H1 (cell line): ENCODE measurements at regions not wholly inside any gene's neighbourhood (a gene's known extent, or its start where the extent isn't known, plus 50 kb on each side); places are given as distances from the start of the nearest gene placed in this dataset.

Experiments used
- CTCF ChIA-PET: fragments of 300-600 bp; sonication (Branson Sonifier 250); formaldehyde crosslinking; loops from one replicate; lab custom pipeline; 2021; ENCODE audit not compliant: partially characterized antibody; lab: Charles Lee
- POLR2A ChIA-PET: fragments of 300-600 bp; sonication (Branson Sonifier 250); formaldehyde crosslinking; loops from one replicate; lab custom pipeline; 2021; ENCODE audit warnings: inconsistent platforms; ENCODE audit not compliant: partially characterized antibody; lab: Charles Lee
- DNase-seq, 2 experiments: peaks; one replicate each; pipeline versions ENCODE4 v3.0.0 to v3.0.0-alpha.2; 2010 to 2022; ENCODE audit warnings: low spot score in 2 of 2, low read depth in 1 of 2, mixed read lengths in 1 of 2
- FAIRE-seq: peaks from 2 replicates; lab custom pipeline; 2011; peaks lifted over from hg19 to GRCh38; lab: Jason Lieb, UNC
- H2AFZ ChIP-seq: 2 replicates; pipeline ENCODE4 v1.8.1; 2012; ENCODE audit warnings: low read length, inconsistent platforms
- H2AK5ac ChIP-seq: 2 replicates; pipeline ENCODE4 v1.6.1; 2013; ENCODE audit warnings: low read depth, low read length
- H2BK120ac ChIP-seq: replicated peaks from 2 replicates; pipeline ENCODE3; 2013; ENCODE audit warnings: low read depth, low read length, inconsistent platforms
- H2BK12ac ChIP-seq: 2 replicates; pipeline ENCODE4 v1.6.1; 2013; ENCODE audit warnings: low read depth, low read length
- H2BK15ac ChIP-seq: 2 replicates; pipeline ENCODE4 v1.6.1; 2013; ENCODE audit warnings: low read length
- H2BK20ac ChIP-seq: 2 replicates; pipeline ENCODE4 v1.6.1; 2013; ENCODE audit warnings: low read length
- H2BK5ac ChIP-seq: 2 replicates; pipeline ENCODE4 v1.6.1; 2013; ENCODE audit warnings: low read depth, low read length
- H3K14ac ChIP-seq: 2 replicates; pipeline ENCODE4 v1.6.1; 2013; ENCODE audit warnings: inconsistent platforms; ENCODE audit not compliant: insufficient read length
- H3K18ac ChIP-seq: 2 replicates; pipeline ENCODE4 v1.6.1; 2013; ENCODE audit warnings: low read length; ENCODE audit errors: extremely low read depth
- H3K23ac ChIP-seq: 2 replicates; pipeline ENCODE4 v1.6.1; 2013; ENCODE audit warnings: inconsistent platforms; ENCODE audit not compliant: insufficient read length
- H3K23me2 ChIP-seq: 2 replicates; pipeline ENCODE4 v1.6.1; 2013; ENCODE audit warnings: low read depth, low read length
- H3K27ac ChIP-seq: 2 replicates; pipeline ENCODE4 v1.6.1; 2011; ENCODE audit warnings: low read depth, low read length, inconsistent platforms
- H3K27me3 ChIP-seq, 4 experiments: replicated peaks in 1 of 4; 1 replicate in 1 of 4; 2 replicates in 3 of 4; pipeline versions ENCODE4 v1.6.1 to v1.8.1; 2011 to 2013; ENCODE audit warnings: low read length in 3 of 4, mild to moderate bottlenecking in 3 of 4, inconsistent platforms in 2 of 4, mixed read lengths in 2 of 4, moderate library complexity in 1 of 4; ENCODE audit not compliant: control insufficient read depth in 3 of 4, insufficient read depth in 3 of 4; ENCODE audit errors: extremely low read depth in 1 of 4
- H3K36me3 ChIP-seq, 4 experiments: 2 replicates each; pipeline versions ENCODE4 v1.6.1 to v1.8.1; 2011 to 2013; ENCODE audit warnings: mild to moderate bottlenecking in 4 of 4, low read length in 3 of 4, moderate library complexity in 2 of 4, control low read depth in 1 of 4, inconsistent platforms in 1 of 4; ENCODE audit not compliant: insufficient read depth in 4 of 4, control insufficient read depth in 2 of 4
- H3K4ac ChIP-seq: replicated peaks from 2 replicates; pipeline ENCODE3; 2013; ENCODE audit warnings: low read length, low read depth, mixed read lengths, inconsistent platforms; ENCODE audit not compliant: insufficient read length
- H3K4me1 ChIP-seq, 4 experiments: replicated peaks in 1 of 4; 1 replicate in 1 of 4; 2 replicates in 3 of 4; pipeline versions ENCODE4 v1.6.1 to v1.8.1; 2011 to 2013; ENCODE audit warnings: low read length in 3 of 4, inconsistent platforms in 2 of 4, mixed read lengths in 1 of 4; ENCODE audit not compliant: insufficient read depth in 4 of 4, control insufficient read depth in 3 of 4
- H3K4me2 ChIP-seq, 2 experiments: 2 replicates each; pipeline versions ENCODE4 v1.6.1 to v1.8.1; 2011 to 2013; ENCODE audit warnings: low read depth in 2 of 2, low read length in 2 of 2, control low read depth in 1 of 2, inconsistent platforms in 1 of 2, mild to moderate bottlenecking in 1 of 2; ENCODE audit not compliant: insufficient read depth in 1 of 2
- H3K4me3 ChIP-seq, 4 experiments: fragments of 200-600, 300-600 bp in 1 of 4; sonication (generic), shearing (Covaris generic), sonication (Bioruptor Twin) in 1 of 4; 2 replicates each; pipeline versions ENCODE4 v1.5.1 to v1.8.1; 2011 to 2016; ENCODE audit warnings: low read length in 4 of 4, low read depth in 3 of 4, control low read depth in 2 of 4, inconsistent platforms in 2 of 4, mild to moderate bottlenecking in 2 of 4, mixed read lengths in 1 of 4, moderate library complexity in 1 of 4; ENCODE audit not compliant: insufficient read depth in 2 of 4; ENCODE audit errors: extremely low read depth in 1 of 4
- H3K56ac ChIP-seq: replicated peaks from 2 replicates; pipeline ENCODE3; 2013; ENCODE audit warnings: low read depth, mild to moderate bottlenecking, mixed read lengths, low read length, inconsistent platforms; ENCODE audit not compliant: insufficient read length
- H3K79me1 ChIP-seq: 2 replicates; pipeline ENCODE4 v1.6.1; 2013; ENCODE audit warnings: low read depth, low read length, control low read depth
- H3K79me2 ChIP-seq, 2 experiments: 2 replicates each; pipeline versions ENCODE4 v1.6.1 to v1.8.1; 2012 to 2013; ENCODE audit warnings: low read length in 2 of 2, mild to moderate bottlenecking in 2 of 2, inconsistent platforms in 1 of 2; ENCODE audit not compliant: insufficient read depth in 2 of 2, control insufficient read depth in 1 of 2
- H3K9ac ChIP-seq, 4 experiments: replicated peaks in 1 of 4; 1 replicate in 1 of 4; 2 replicates in 3 of 4; pipeline versions ENCODE4 v1.6.1 to v1.8.1; 2011 to 2013; ENCODE audit warnings: low read depth in 3 of 4, low read length in 3 of 4, control low read depth in 2 of 4, mild to moderate bottlenecking in 2 of 4, moderate library complexity in 2 of 4, inconsistent platforms in 1 of 4; ENCODE audit errors: extremely low read depth in 1 of 4
- H3K9me3 ChIP-seq, 2 experiments: 2 replicates each; pipeline versions ENCODE4 v1.6.1 to v1.8.1; 2012 to 2013; ENCODE audit warnings: mild to moderate bottlenecking in 2 of 2, moderate library complexity in 2 of 2, control low read depth in 1 of 2, inconsistent platforms in 1 of 2, low read depth in 1 of 2, low read length in 1 of 2, mixed read lengths in 1 of 2; ENCODE audit not compliant: insufficient read depth in 2 of 2
- H4K20me1 ChIP-seq, 2 experiments: replicated peaks in 1 of 2; 2 replicates each; pipeline versions ENCODE3 to v1.8.1; 2011 to 2013; ENCODE audit warnings: inconsistent platforms in 2 of 2, low read length in 2 of 2, mild to moderate bottlenecking in 1 of 2; ENCODE audit not compliant: insufficient read depth in 2 of 2, control insufficient read depth in 1 of 2
- H4K5ac ChIP-seq: 2 replicates; pipeline ENCODE4 v1.6.1; 2013; ENCODE audit warnings: low read length, low read depth, mixed read lengths, inconsistent platforms; ENCODE audit not compliant: insufficient read length
- H4K8ac ChIP-seq: 2 replicates; pipeline ENCODE4 v1.8.0; 2013; ENCODE audit warnings: mild to moderate bottlenecking, moderate library complexity, low read length, inconsistent platforms; ENCODE audit not compliant: insufficient read depth; ENCODE audit errors: extremely low read depth
- H4K91ac ChIP-seq: replicated peaks from 2 replicates; pipeline ENCODE3; 2013; ENCODE audit warnings: low read length, mixed read lengths, inconsistent platforms; ENCODE audit not compliant: insufficient read length
- BRCA1 ChIP-seq: IDR thresholded peaks from 2 replicates; pipeline ENCODE4 v1.6.1; 2012; ENCODE audit warnings: low read depth, low read length, improper control_type of control experiment
- HDAC2 ChIP-seq, 2 experiments: fragments of 300-600 bp in 1 of 2; sonication (generic) in 1 of 2; IDR thresholded peaks; 2 replicates each; pipeline ENCODE4 v1.6.1; 2011 to 2012; ENCODE audit warnings: low read depth in 2 of 2, low read length in 2 of 2, mild to moderate bottlenecking in 2 of 2, moderate library complexity in 2 of 2, borderline replicate concordance in 1 of 2, inconsistent platforms in 1 of 2
- MAX ChIP-seq: IDR thresholded peaks from 2 replicates; pipeline ENCODE4 v1.6.1; 2012; ENCODE audit warnings: inconsistent platforms
- RAD21 ChIP-seq, 2 experiments: IDR thresholded peaks in 1 of 2; conservative IDR thresholded peaks in 1 of 2; 2 replicates each; pipeline ENCODE4 v1.6.1; 2011; ENCODE audit warnings: low read depth in 2 of 2, low read length in 2 of 2, improper control_type of control experiment in 1 of 2, inconsistent platforms in 1 of 2, mild to moderate bottlenecking in 1 of 2, moderate library complexity in 1 of 2
- SIN3A ChIP-seq, 2 experiments: IDR thresholded peaks in 1 of 2; conservative IDR thresholded peaks in 1 of 2; 2 replicates each; pipeline ENCODE4 v1.6.1; 2011 to 2012; ENCODE audit warnings: low read length in 2 of 2, improper control_type of control experiment in 1 of 2, low read depth in 1 of 2, mild to moderate bottlenecking in 1 of 2
- TAF7 ChIP-seq: optimal IDR thresholded peaks from 2 replicates; pipeline ENCODE3; 2011; ENCODE audit warnings: low read depth, mild to moderate bottlenecking, inconsistent platforms, low read length, moderate library complexity, borderline replicate concordance
- TEAD4 ChIP-seq: IDR thresholded peaks from 2 replicates; pipeline ENCODE4 v1.6.1; 2012; ENCODE audit warnings: low read depth, low read length, inconsistent platforms, mixed read lengths
- WGBS, 2 experiments: shearing (Covaris generic) in 1 of 2; methylation state at CpG; one replicate each; pipeline versions ENCODE4 v1.1.6 to v1.1.7; 2013 to 2015; ENCODE audit warnings: low lambda C conversion rate in 2 of 2, mixed read lengths in 2 of 2, inconsistent platforms in 1 of 2, low coverage in 1 of 2, missing lambda C conversion rate in 1 of 2; ENCODE audit not compliant: insufficient replicate concordance in 2 of 2, insufficient coverage in 1 of 2, insufficient read length in 1 of 2; ENCODE audit errors: extremely low coverage in 1 of 2, missing lambda C conversion rate in 1 of 2; 5-methylcytosine and 5-hydroxymethylcytosine counted together

- Histone ChIP-seq H4K5ac (no peak overlapping the region), H3K27me3 (no peaks in the 10 kb centered on the region), H3K9me3 (no peaks in the 10 kb centered on the region), H3K18ac (no peak overlapping the region), H3K23ac (no peak overlapping the region), H2BK5ac (no peak overlapping the region), H3K4me1 (peaks cover 0 to 8% (median 2%) of the 10 kb centered on the region in 4 experiments; a peak in 2 of 7 replicates), H3K9ac (no peak overlapping the region), H3K23me2 (no peaks in the 10 kb centered on the region), H2AK5ac (no peak overlapping the region), H2AFZ (no peak overlapping the region), H4K20me1 (no peaks in the 10 kb centered on the region), H2BK120ac (no peak overlapping the region), H2BK15ac (no peak overlapping the region), H3K14ac (no peak overlapping the region), H3K79me1 (no peaks in the 10 kb centered on the region), H2BK12ac (no peak overlapping the region), H3K79me2 (no peaks in the 10 kb centered on the region), H3K4me3 (peak overlapping the region in 1 of 4 experiments; percentile 13; a peak in 1 of 8 replicates), H2BK20ac (no peak overlapping the region), H4K8ac (no peak overlapping the region), H3K4me2 (peak overlapping the region; percentile 3 to 43; a peak in 2 of 4 replicates), H3K56ac (no peak overlapping the region), H3K4ac (no peak overlapping the region), H3K36me3 (no peaks in the 10 kb centered on the region), H3K27ac (no peak overlapping the region), H4K91ac (no peak overlapping the region)
- ChIA-PET CTCF (interaction anchor here (0.6 to 1.2 kb wide), 2 partner anchors 21 to 28 kb away, joined by 3 read pairs; no protein-coding TSS in a partner anchor), POLR2A (no interaction called here)
- FAIRE-seq (peak; percentile 69), DNase-seq (no peak)
- peak; percentile 55; the same call in 1 of the 2 replicates for TF ChIP-seq TEAD4
- peak; percentile 87 to 92; a peak in 3 of 4 replicates for TF ChIP-seq SIN3A (conservative IDR thresholded peaks at IDR 0.05 in 1 of 2, IDR thresholded peaks at IDR 0.05 in 1 of 2; ENCODE audit: low read depth in 1 of 2, low read length in 2 of 2)
- TF ChIP-seq BRCA1 = no peak
- no peak for TF ChIP-seq TAF7
- TF ChIP-seq HDAC2 (IDR thresholded peaks at IDR 0.05; ENCODE audit: borderline replicate concordance in 1 of 2, low read depth in 2 of 2, low read length in 2 of 2) = peak in 1 of 2 experiments; percentile 50; a peak in 1 of 4 replicates
- TF ChIP-seq MAX = peak; percentile 62; the same call in 1 of the 2 replicates
- TF ChIP-seq RAD21 (IDR thresholded peaks at IDR 0.05 in 1 of 2, conservative IDR thresholded peaks at IDR 0.05 in 1 of 2; ENCODE audit: low read depth in 2 of 2, low read length in 2 of 2) = 0 out of 4 replicates have a peak, but pooled peaks of 1 of the 2 experiments have one; percentile 3
- WGBS, 2 experiments = 22% methylated on average over 2 of the region's 2 CpGs; no CpG with 5 or more reads in 1 of the 2 experiments
Measured at GRCh38 chr2:180679693-180680092, 300.7 kb upstream of the UBE2E3 start.
